ENCODE measurements at regions not wholly inside any gene's neighbourhood (a gene's known extent, or its start where the extent isn't known, plus 50 kb on each side); places are given as distances from the start of the nearest gene placed in this dataset.

- intact Hi-C loops (cut with DNase I) = no loop called here
- DNase-seq = no peak
- H3K36me3 ChIP-seq = no peaks in the 10 kb centered on the region
Observed at GRCh38 chr2:101609433-101609832, 88.1 kb upstream of the MAP4K4 start.

GRCh38 chr2:101608408-101609310 is 88.8 kb upstream of the MAP4K4 start:
- Histone ChIP-seq H3K27ac (no peak overlapping the region), H3K4me1 (no peaks in the 10 kb centered on the region), H3K27me3 (peaks cover 0 to 4% of the 10 kb centered on the region in 2 donors), H3K9me3 (no peaks in the 10 kb centered on the region), H3K36me3 (no peaks in the 10 kb centered on the region), H3K4me3 (no peak overlapping the region)
- no peak for TF ChIP-seq CTCF (IDR thresholded peaks at IDR 0.05)
- DNase-seq (no peak), ATAC-seq (no peak)
- intact Hi-C loops (cut with DNase I) = no loop called here

More at GRCh38 chr2:101609433-101609832, 88.1 kb upstream of the MAP4K4 start:
- Histone ChIP-seq H3K27ac (no peak overlapping the region), H3K27me3 (no peaks in the 10 kb centered on the region), H3K4me1 (no peaks in the 10 kb centered on the region), H3K4me3 (no peak overlapping the region), H3K9me3 (no peaks in the 10 kb centered on the region)
- TF ChIP-seq CTCF (IDR thresholded peaks at IDR 0.05) = no peak
- ATAC-seq = no peak

GRCh38 chr2:101597347-101597944 is 100.1 kb upstream of the MAP4K4 start:
- no peak for TF ChIP-seq CTCF (IDR thresholded peaks at IDR 0.05)
- Histone ChIP-seq H3K27ac (no peak overlapping the region), H3K4me3 (no peak overlapping the region), H3K36me3 (no peaks in the 10 kb centered on the region), H3K27me3 (no peaks in the 10 kb centered on the region), H3K4me1 (no peaks in the 10 kb centered on the region), H3K9me3 (no peaks in the 10 kb centered on the region)
- ATAC-seq (peak; percentile 34), DNase-seq (peak in 2 of 4 donors; percentile 49 to 63)
- intact Hi-C loops (cut with DNase I) = no loop called here

- H3K4me1 ChIP-seq = no peaks in the 10 kb centered on the region
- H3K4me3 ChIP-seq = no peak overlapping the region
- intact Hi-C loops (cut with DNase I) = no loop called here
- H3K27ac ChIP-seq = no peak overlapping the region
- TF ChIP-seq CTCF (IDR thresholded peaks at IDR 0.05) = no peak
- H3K9me3 ChIP-seq = no peaks in the 10 kb centered on the region
- ATAC-seq (no peak), DNase-seq (no peak)
- H3K36me3 ChIP-seq = no peaks in the 10 kb centered on the region
- no peaks in the 10 kb centered on the region for H3K27me3 ChIP-seq
Observed at GRCh38 chr2:101596333-101596732, 101.2 kb upstream of the MAP4K4 start.

GRCh38 chr2:101587251-101587650 is 110.3 kb upstream of the MAP4K4 start:
- intact Hi-C loops (cut with DNase I) = no loop called here
- Histone ChIP-seq H3K9me3 (peaks cover 0 to 14% of the 10 kb centered on the region in 2 donors), H3K27ac (no peak overlapping the region), H3K36me3 (no peaks in the 10 kb centered on the region), H3K4me3 (no peak overlapping the region), H3K27me3 (no peaks in the 10 kb centered on the region), H3K4me1 (no peaks in the 10 kb centered on the region)
- no peak for ATAC-seq
- no peak for TF ChIP-seq CTCF (IDR thresholded peaks at IDR 0.05)
- DNase-seq = no peak

All from left lung (tissue), 4 donors.